Muscle of leg (tissue), 3 donors: ENCODE measurements at regions not wholly inside any gene's neighbourhood (a gene's known extent, or its start where the extent isn't known, plus 50 kb on each side); places are given as distances from the start of the nearest gene placed in this dataset.
A peak's percentile ranks its signal among the peaks of the same experiment; 100 is the strongest.

Experiments used
- DNase-seq: peaks from one replicate; pipeline ENCODE4 v3.0.0; 2013
- H3K27ac ChIP-seq: one replicate; pipeline ENCODE4 v1.5.1; 2013; ENCODE audit warnings: mild to moderate bottlenecking, low read length, control low read depth
- H3K27me3 ChIP-seq: one replicate; pipeline ENCODE4 v1.6.1; 2013; ENCODE audit warnings: low read length; ENCODE audit not compliant: control insufficient read depth, insufficient read depth
- H3K36me3 ChIP-seq: one replicate; pipeline ENCODE4 v1.6.1; 2013; ENCODE audit warnings: low read length; ENCODE audit not compliant: control insufficient read depth, insufficient read depth
- H3K4me1 ChIP-seq: one replicate; pipeline ENCODE4 v1.6.1; 2013; ENCODE audit warnings: low read length; ENCODE audit not compliant: control insufficient read depth, insufficient read depth
- H3K4me3 ChIP-seq: one replicate; pipeline ENCODE4 v1.5.1; 2013; ENCODE audit warnings: low read length, control low read depth
- H3K9me3 ChIP-seq: replicated peaks from 2 replicates; pipeline ENCODE4 v1.6.1; 2013; ENCODE audit warnings: low read depth, low read length; ENCODE audit not compliant: control insufficient read depth
- WGBS: methylation state at CpG from one replicate; pipeline ENCODE4 v1.1.5; 2013; ENCODE audit warnings: missing lambda C conversion rate; ENCODE audit not compliant: insufficient coverage; 5-methylcytosine and 5-hydroxymethylcytosine counted together

- WGBS: no CpG with 5 or more reads among the region's 8 CpGs
- H3K27ac ChIP-seq: no peak overlapping the region
- no peak for DNase-seq
Observed at GRCh38 chr20:24363031-24363430, 106.4 kb upstream of the SYNDIG1 start.

DNA sequence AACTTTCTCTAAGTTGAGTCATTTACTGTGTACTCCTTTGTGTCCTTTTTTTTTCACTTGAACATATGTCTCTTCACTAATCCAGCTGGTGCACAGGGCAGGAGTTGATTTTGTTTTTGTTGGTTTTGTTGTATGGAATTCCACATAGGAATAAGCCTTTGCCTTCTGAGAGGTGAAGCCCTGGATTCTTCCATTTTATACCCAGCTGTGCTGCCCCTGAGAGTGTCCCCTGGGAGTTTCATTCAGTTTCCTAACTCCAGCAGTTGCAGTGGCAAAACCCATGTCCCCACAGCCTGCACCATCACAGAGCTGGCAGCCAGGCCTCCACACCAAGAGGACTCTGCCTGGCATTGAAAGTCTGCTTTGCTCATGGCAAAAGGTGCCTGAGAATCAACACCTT, 107.3 kb upstream of the SYNDIG1 start:
- Histone ChIP-seq H3K27ac (no peak overlapping the region), H3K36me3 (no peaks in the 10 kb centered on the region), H3K4me1 (peaks cover 2% of the 10 kb centered on the region), H3K9me3 (peaks cover 10% of the 10 kb centered on the region), H3K27me3 (no peaks in the 10 kb centered on the region), H3K4me3 (no peak overlapping the region)
- DNase-seq: no peak

More at GRCh38 chr20:24363031-24363430, 106.4 kb upstream of the SYNDIG1 start:
- Histone ChIP-seq H3K27me3 (no peaks in the 10 kb centered on the region), H3K4me1 (no peaks in the 10 kb centered on the region), H3K4me3 (no peak overlapping the region), H3K9me3 (peaks cover 10% of the 10 kb centered on the region), H3K36me3 (no peaks in the 10 kb centered on the region)

GRCh38 chr20:24361541-24361940, 107.9 kb upstream of the SYNDIG1 start:
- Histone ChIP-seq H3K4me1 (peaks cover 2% of the 10 kb centered on the region), H3K36me3 (no peaks in the 10 kb centered on the region), H3K4me3 (no peak overlapping the region), H3K27ac (no peak overlapping the region), H3K9me3 (peaks cover 10% of the 10 kb centered on the region), H3K27me3 (no peaks in the 10 kb centered on the region)
- no peak for DNase-seq
- no CpG with 5 or more reads among the region's 2 CpGs for WGBS

GRCh38 chr20:24360531-24360930, 108.9 kb upstream of the SYNDIG1 start:
- no peaks in the 10 kb centered on the region for H3K27me3 ChIP-seq
- H3K9me3 ChIP-seq: peaks cover 10% of the 10 kb centered on the region
- WGBS: 89% methylated on average over 2 of the region's 3 CpGs
- peaks cover 2% of the 10 kb centered on the region for H3K4me1 ChIP-seq
- no peak overlapping the region for H3K27ac ChIP-seq
- H3K4me3 ChIP-seq: no peak overlapping the region
- no peak for DNase-seq
- H3K36me3 ChIP-seq: no peaks in the 10 kb centered on the region

GRCh38 chr20:24359321-24360027, 110.0 kb upstream of the SYNDIG1 start:
- Histone ChIP-seq H3K9me3 (peaks cover 10% of the 10 kb centered on the region), H3K36me3 (no peaks in the 10 kb centered on the region), H3K4me3 (no peak overlapping the region), H3K4me1 (peaks cover 2% of the 10 kb centered on the region), H3K27me3 (no peaks in the 10 kb centered on the region), H3K27ac (no peak overlapping the region)
- WGBS: 31% methylated on average over 7 of the region's 8 CpGs
- peak; percentile 77 for DNase-seq

DNA sequence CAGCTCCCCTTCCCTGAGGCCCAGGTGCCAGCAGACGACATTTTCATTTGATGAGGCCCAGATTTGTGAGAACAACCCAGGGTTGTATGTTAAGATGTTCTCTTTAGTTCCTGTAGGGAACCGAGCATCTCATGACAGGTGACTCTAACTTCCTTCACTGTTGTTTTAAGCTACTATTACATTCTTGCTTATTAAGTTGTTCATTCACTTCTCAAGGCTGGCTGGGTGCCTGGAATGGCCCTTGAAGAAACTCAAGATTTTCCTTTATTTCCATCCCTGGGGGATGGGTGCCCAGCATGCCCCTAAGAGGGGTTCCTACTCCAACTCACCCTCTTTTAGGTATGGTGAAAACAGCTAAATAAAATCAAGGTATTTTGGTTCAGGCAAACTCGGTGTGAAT, 111.5 kb upstream of the SYNDIG1 start:
- H3K4me3 ChIP-seq: no peak overlapping the region
- peaks cover 2% of the 10 kb centered on the region for H3K4me1 ChIP-seq
- peaks cover 10% of the 10 kb centered on the region for H3K9me3 ChIP-seq
- no peak for DNase-seq
- no peaks in the 10 kb centered on the region for H3K36me3 ChIP-seq
- 90% methylated on average over 1 of the region's 3 CpGs for WGBS
- no peaks in the 10 kb centered on the region for H3K27me3 ChIP-seq
- no peak overlapping the region for H3K27ac ChIP-seq

DNA sequence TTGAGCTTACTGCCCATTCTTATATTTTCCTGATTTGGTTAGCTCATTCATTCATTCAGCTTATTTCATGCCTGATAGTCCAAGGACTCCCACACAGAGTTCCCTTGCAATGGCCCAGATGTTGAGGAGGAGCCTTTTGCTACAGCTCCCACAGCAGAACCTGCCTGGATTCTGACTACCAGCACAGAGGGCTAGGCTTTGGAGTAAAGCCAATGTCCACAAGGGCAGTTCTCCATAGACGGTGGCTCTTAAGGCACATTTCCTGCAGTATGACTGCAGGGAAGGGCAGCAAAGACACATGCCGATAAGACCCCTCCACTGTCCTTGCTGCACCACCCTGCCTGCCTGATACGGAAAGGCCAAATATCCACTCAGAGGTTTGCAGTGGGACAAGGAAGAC, 112.3 kb upstream of the SYNDIG1 start:
- 64% methylated on average over 3 of the region's 3 CpGs for WGBS
- Histone ChIP-seq H3K4me3 (no peak overlapping the region), H3K9me3 (peaks cover 6% of the 10 kb centered on the region), H3K4me1 (peaks cover 2% of the 10 kb centered on the region), H3K27ac (no peak overlapping the region), H3K36me3 (no peaks in the 10 kb centered on the region), H3K27me3 (no peaks in the 10 kb centered on the region)
- no peak for DNase-seq

- Histone ChIP-seq H3K4me3 (no peak overlapping the region), H3K27me3 (no peaks in the 10 kb centered on the region), H3K27ac (no peak overlapping the region), H3K9me3 (no peaks in the 10 kb centered on the region), H3K4me1 (peaks cover 2% of the 10 kb centered on the region), H3K36me3 (no peaks in the 10 kb centered on the region)
- no peak for DNase-seq
- WGBS: 100% methylated on average over 1 of the region's 4 CpGs
Observed at GRCh38 chr20:24353135-24353690, 116.2 kb upstream of the SYNDIG1 start.

GRCh38 chr20:24350923-24351368, 118.5 kb upstream of the SYNDIG1 start:
- WGBS: 64% methylated on average over 6 of the region's 7 CpGs
- Histone ChIP-seq H3K27me3 (no peaks in the 10 kb centered on the region), H3K4me1 (no peaks in the 10 kb centered on the region), H3K9me3 (no peaks in the 10 kb centered on the region), H3K27ac (no peak overlapping the region), H3K4me3 (no peak overlapping the region), H3K36me3 (no peaks in the 10 kb centered on the region)
- DNase-seq: peak; percentile 43

DNA sequence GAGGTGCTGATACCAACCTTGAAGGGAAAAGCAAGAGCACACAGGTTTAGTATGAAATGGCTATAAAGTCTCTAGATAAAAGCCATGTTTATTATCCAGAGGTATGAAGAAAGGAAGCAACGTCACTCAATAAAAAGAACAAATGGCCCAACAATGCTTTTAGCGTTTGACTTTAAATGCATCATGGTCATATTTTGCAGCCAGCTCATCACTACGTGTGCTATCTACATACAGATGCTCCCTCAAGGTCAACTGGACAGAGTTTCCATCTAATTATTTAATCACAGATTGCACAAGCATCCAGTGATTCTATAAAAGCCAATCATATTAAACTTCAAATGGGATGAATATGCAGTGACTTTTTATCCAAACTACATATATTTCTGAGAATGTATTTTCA, 127.6 kb upstream of the SYNDIG1 start:
- 80% methylated on average over 1 of the region's 3 CpGs for WGBS
- H3K4me1 ChIP-seq: no peaks in the 10 kb centered on the region
- no peaks in the 10 kb centered on the region for H3K9me3 ChIP-seq
- no peak overlapping the region for H3K4me3 ChIP-seq
- no peak overlapping the region for H3K27ac ChIP-seq
- H3K27me3 ChIP-seq: peaks cover 2% of the 10 kb centered on the region
- DNase-seq: no peak
- H3K36me3 ChIP-seq: no peaks in the 10 kb centered on the region
